Thyroid gland (tissue), 4 donors: ENCODE measurements at regions not wholly inside any gene's neighbourhood (a gene's known extent, or its start where the extent isn't known, plus 50 kb on each side); places are given as distances from the start of the nearest gene placed in this dataset.
"Not testable (repeated sequence)": the region's sequence is repeated elsewhere in the genome, so short reads cannot be mapped to it uniquely, and the experiment has no call there.

Source experiments
- DNase-seq, 2 donors: peaks; one replicate each; pipeline ENCODE4 v3.0.0-alpha.2; 2019
- H3K27ac ChIP-seq, 3 donors: fragments of 200-600 bp; sonication (generic); 1 replicate in 2 of 3; 2 replicates in 1 of 3; pipeline ENCODE4 v1.5.1; 2016 to 2019; ENCODE audit warnings: mild to moderate bottlenecking in 1 of 3, moderate library complexity in 1 of 3
- H3K27me3 ChIP-seq: fragments of 200-600 bp; sonication (generic); one replicate; pipeline ENCODE4 v1.5.1; 2019
- H3K36me3 ChIP-seq, 2 donors: fragments of 200-600 bp; sonication (generic); one replicate each; pipeline ENCODE4 v1.5.1; 2016 to 2019
- H3K4me1 ChIP-seq, 2 donors: fragments of 200-600 bp; sonication (generic); one replicate each; pipeline ENCODE4 v1.5.1; 2017 to 2019
- H3K4me3 ChIP-seq, 3 donors: fragments of 200-600 bp; sonication (generic); replicated peaks in 1 of 3; 1 replicate in 2 of 3; 2 replicates in 1 of 3; pipeline ENCODE4 v1.5.1; 2016; ENCODE audit warnings: mild to moderate bottlenecking in 1 of 3
- H3K9me3 ChIP-seq: fragments of 200-600 bp; sonication (generic); one replicate; pipeline ENCODE4 v1.5.1; 2017
- POLR2A ChIP-seq, 2 donors: fragments of 450-650 bp; IDR thresholded peaks; one replicate each; pipeline ENCODE4 v1.6.1; 2017; ENCODE audit warnings: antibody characterized with exemption in 2 of 2, mild to moderate bottlenecking in 2 of 2, moderate library complexity in 1 of 2
- WGBS, 2 donors: methylation state at CpG; one replicate each; pipeline ENCODE4 v1.1.5; 2017; 5-methylcytosine and 5-hydroxymethylcytosine counted together
- intact Hi-C: fragments of 100-400 bp; cut with DNase I; formaldehyde crosslinking; loops from one replicate; pipeline ENCODE4 v1.15.1; 2023
- TF ChIP-seq, protein P1 (sequence below), 6 experiments: fragments of 200-600 bp in 3 of 6; fragments of 450-650 bp in 3 of 6; sonication (generic) in 3 of 6; IDR thresholded peaks; one replicate each; pipeline ENCODE4 v1.5.1; 2016 to 2019; ENCODE audit warnings: antibody characterized with exemption in 6 of 6, mild to moderate bottlenecking in 2 of 6, inconsistent platforms in 1 of 6, moderate library complexity in 1 of 6

DNA sequence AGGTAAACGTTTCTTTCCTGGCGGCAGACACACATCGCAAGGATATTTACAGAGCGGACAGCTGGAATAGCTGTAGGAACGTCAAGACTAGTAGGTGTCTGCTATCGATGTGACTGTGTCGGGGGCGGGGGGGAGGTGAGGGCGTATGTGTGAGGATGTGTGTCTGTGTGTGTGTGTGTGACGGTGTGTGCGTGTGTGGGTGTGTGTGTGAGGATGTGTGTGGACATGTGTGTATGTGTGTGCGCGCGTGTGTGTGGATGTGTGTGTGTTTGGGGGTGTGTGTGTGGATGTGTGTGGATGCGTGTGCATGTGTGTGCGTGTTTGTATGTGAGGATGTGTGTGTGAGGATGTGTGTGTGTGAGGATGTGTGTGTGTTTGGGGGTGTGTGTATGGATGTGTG lies 55.4 kb downstream of the PNMA6F start:
- intact Hi-C loops, DNase-seq, H3K27ac ChIP-seq, H3K9me3 ChIP-seq, H3K36me3 ChIP-seq, H3K4me1 ChIP-seq, H3K4me3 ChIP-seq, H3K27me3 ChIP-seq: not testable (repeated sequence)
- 88% methylated on average over 10 to 11 of the region's 16 CpGs for WGBS, 2 donors

DNA sequence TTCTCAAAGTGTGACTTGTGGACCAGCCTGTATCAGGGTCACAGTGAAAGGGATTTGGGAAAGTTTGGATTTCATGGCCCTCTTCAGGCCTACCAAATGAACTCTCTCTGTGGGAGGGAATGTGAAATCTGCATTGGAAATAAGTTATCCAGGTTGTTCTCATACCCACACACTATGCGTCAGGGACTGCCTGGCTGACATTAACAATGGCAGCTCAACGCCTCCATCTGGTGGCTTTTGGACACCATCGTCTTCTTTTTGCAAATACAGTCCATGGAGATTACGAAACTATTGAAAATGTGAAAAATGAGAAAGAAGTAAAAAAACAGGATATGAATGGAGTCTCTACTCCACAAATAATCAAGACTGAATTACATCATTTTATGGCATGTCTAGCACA lies 61.1 kb downstream of the PNMA6F start:
- DNase-seq, H3K27me3 ChIP-seq, H3K9me3 ChIP-seq, H3K4me3 ChIP-seq, H3K4me1 ChIP-seq, H3K36me3 ChIP-seq, H3K27ac ChIP-seq, intact Hi-C loops: not testable (repeated sequence)
- WGBS, 2 donors: no CpG with 5 or more reads among the region's 4 CpGs

DNA sequence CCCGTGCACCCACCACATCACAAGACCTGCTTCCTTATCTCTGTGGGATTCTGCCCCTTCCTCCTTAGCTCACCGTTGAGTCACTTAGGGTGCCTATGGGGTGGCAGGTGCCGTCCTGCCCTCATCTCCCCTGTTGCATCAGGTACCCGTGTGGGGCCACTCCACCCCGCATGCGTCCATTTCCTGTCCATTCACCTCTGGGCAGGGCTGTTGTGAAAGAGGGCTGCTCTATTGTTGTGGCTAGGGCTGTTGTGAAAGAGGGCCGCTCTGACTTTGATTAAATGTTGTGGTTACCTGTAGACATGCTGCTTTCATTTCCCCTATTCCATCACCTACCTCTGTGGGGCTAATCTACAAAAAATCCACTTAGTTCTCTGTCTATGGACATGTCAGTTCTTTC lies 68.3 kb downstream of the PNMA6F start:
- WGBS, 2 donors: no CpG with 5 or more reads among the region's 7 CpGs
- H3K27ac ChIP-seq, H3K36me3 ChIP-seq, intact Hi-C loops, DNase-seq, H3K9me3 ChIP-seq, H3K4me1 ChIP-seq, H3K27me3 ChIP-seq, H3K4me3 ChIP-seq: not testable (repeated sequence)

DNA sequence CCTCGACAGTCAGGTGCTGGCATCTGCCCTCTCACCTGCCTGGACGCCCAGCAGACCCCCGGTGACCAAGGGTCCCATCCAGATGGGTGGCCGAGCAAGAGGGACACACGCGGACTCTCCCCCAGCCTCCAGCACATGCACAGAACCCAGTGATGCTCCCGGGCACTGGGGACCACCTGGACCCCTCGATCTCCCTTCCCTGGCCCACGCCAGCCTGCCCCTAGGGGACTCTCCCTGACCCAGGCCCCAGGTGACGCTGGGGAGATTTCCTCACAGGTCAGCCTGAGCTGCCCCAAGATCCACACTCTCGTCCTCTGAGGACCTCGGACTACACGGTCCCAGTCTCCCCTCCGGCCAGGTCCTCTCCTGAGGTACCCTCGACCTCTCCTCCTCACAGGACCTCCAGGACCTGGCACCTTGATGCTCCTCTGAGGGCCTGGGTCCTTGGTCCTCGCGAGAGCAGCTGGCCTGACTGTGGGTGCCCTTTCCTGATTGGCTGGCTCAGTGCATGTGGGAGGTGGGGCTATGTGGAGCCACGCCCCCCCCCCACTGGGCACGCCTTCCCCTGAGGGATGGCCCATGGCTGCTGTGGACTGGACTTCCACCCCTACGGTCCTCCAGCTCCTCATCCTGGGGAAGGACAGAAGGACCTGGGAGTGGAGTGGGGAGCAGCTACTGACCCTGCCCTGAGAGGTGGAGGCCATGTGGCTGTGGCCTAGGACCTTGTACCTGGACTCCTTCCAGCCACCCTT lies 69.0 kb downstream of the PNMA6F start:
- H3K27ac ChIP-seq, H3K9me3 ChIP-seq, intact Hi-C loops: not testable (repeated sequence)

DNA sequence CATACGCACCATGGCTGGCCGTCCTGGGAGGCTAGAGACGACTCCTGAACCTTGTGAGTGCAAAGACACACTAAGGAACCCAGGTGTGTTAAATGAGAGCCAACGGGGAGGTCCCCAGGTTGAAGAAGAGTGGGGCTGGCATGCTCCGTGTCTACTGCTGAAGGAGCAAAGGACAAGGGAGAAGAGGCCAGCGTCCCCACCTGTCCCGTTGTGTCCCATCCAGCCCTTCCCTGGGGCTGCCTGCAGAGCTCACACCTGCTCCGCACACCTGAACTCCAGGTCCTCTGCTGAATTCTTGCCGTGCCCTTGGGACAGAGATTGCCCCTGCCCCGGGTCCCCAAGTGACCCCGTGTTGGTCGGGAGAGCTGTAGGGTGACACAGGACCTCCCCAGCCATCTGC lies 69.6 kb downstream of the PNMA6F start:
- H3K27ac ChIP-seq, H3K9me3 ChIP-seq, DNase-seq, H3K4me1 ChIP-seq, H3K36me3 ChIP-seq, H3K27me3 ChIP-seq, H3K4me3 ChIP-seq, intact Hi-C loops: not testable (repeated sequence)
- WGBS, 2 donors: no CpG with 5 or more reads among the region's 12 CpGs

More for the DNA sequence above, 69.0 kb downstream of the PNMA6F start:
- not testable (repeated sequence) for H3K4me1 ChIP-seq, H3K27me3 ChIP-seq, H3K4me3 ChIP-seq, DNase-seq, H3K36me3 ChIP-seq
- WGBS, 2 donors: no CpG with 5 or more reads among the region's 20 CpGs

DNA sequence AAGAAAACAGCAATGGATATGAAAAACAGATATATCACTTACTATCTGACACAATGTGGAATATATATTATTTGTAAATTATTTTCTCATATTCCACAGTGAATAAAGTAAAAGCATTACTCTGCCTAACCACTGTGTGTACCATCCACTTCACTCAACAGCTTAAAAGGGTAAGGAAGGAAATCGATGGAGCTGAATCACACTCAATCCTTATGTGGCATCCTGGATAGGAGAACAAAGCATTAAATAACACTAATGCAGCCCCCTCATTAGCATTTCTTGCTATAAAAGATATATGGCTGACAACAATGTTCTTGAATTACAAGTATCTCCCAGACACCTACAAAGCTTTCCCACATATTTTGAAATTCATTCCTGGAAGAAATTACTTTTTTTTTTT lies 70.8 kb downstream of the PNMA6F start:
- H3K27me3 ChIP-seq, DNase-seq, H3K4me3 ChIP-seq, H3K27ac ChIP-seq, H3K9me3 ChIP-seq, H3K4me1 ChIP-seq, intact Hi-C loops, H3K36me3 ChIP-seq: not testable (repeated sequence)
- WGBS, 2 donors: 29 to 60% methylated on average over 1 of the region's 1 CpG

DNA sequence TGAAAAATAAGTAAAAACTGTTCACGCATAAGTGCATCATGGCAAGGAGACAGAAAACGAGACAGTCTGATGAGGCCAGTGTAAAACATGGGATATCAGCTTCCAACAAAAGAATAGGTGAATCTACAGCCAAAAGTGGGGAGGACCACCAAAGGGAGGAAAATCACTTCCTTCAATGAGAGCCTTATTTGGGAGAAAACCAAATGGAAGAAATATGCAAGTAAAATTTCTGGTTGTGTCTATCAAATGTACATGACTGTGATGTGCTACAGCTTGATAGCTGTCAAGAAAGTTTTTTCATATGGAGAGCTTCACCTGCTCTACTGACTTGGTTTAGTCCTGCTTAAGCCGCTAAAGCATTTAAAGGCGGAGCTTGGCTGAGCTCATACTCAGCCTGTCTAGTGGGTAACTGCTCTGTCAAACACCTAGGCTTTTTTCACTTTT lies 66.2 kb downstream of the MAGEA1 start:
- Histone ChIP-seq H3K4me3 (no peak overlapping the region), H3K27ac (no peak overlapping the region), H3K4me1 (no peaks in the 10 kb centered on the region), H3K27me3 (no peaks in the 10 kb centered on the region), H3K36me3 (no peaks in the 10 kb centered on the region), H3K9me3 (no peaks in the 10 kb centered on the region)
- peak; percentile 35 to 50 for DNase-seq
- WGBS, 2 donors: 10 to 16% methylated on average over 4 of the region's 4 CpGs
- TF ChIP-seq, protein P1, sequence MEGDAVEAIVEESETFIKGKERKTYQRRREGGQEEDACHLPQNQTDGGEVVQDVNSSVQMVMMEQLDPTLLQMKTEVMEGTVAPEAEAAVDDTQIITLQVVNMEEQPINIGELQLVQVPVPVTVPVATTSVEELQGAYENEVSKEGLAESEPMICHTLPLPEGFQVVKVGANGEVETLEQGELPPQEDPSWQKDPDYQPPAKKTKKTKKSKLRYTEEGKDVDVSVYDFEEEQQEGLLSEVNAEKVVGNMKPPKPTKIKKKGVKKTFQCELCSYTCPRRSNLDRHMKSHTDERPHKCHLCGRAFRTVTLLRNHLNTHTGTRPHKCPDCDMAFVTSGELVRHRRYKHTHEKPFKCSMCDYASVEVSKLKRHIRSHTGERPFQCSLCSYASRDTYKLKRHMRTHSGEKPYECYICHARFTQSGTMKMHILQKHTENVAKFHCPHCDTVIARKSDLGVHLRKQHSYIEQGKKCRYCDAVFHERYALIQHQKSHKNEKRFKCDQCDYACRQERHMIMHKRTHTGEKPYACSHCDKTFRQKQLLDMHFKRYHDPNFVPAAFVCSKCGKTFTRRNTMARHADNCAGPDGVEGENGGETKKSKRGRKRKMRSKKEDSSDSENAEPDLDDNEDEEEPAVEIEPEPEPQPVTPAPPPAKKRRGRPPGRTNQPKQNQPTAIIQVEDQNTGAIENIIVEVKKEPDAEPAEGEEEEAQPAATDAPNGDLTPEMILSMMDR (IDR thresholded peaks at IDR 0.05): no peak
- no peak for TF ChIP-seq POLR2A (IDR thresholded peaks at IDR 0.05)
- intact Hi-C loops: no loop called here

DNA sequence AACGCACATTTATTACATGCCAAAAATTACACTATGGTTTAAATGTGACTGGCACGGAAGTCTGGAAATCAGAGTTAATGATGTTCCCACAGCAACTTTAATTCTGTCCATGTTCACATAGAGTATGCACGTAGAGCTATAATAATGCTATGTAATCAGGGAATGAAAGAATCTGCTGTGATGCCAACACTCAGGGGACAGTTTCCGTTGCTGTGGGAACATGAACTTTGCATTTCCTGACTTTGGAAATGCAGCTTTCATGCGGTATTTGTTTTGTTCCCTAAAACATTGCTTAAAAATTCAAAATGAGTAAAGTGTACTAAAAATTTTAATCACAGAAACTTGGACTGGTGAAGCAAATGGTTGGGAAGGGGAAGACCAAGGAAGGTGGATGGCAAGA lies 65.7 kb downstream of the MAGEA1 start:
- Histone ChIP-seq H3K9me3 (no peaks in the 10 kb centered on the region), H3K36me3 (no peaks in the 10 kb centered on the region), H3K4me3 (no peak overlapping the region), H3K27me3 (no peaks in the 10 kb centered on the region), H3K4me1 (no peaks in the 10 kb centered on the region), H3K27ac (no peak overlapping the region)
- no peak for DNase-seq
- intact Hi-C loops: no loop called here
- TF ChIP-seq, protein P1 (IDR thresholded peaks at IDR 0.05): no peak
- TF ChIP-seq POLR2A (IDR thresholded peaks at IDR 0.05): no peak
- WGBS, 2 donors: 73 to 77% methylated on average over 5 of the region's 5 CpGs
